DMS 273 (cell line): ENCODE measurements at regions not wholly inside any gene's neighbourhood (a gene's known extent, or its start where the extent isn't known, plus 50 kb on each side); places are given as distances from the start of the nearest gene placed in this dataset.

Source experiments
- DNase-seq: peaks from one replicate; lab custom pipeline; 2025; ENCODE audit not compliant: unreplicated experiment; lab: John Stamatoyannopoulos, UW

GRCh38 chr4:137641544-137641943 is 109.2 kb upstream of the PCDH18 start:
- peak; percentile 49 for DNase-seq

DNA sequence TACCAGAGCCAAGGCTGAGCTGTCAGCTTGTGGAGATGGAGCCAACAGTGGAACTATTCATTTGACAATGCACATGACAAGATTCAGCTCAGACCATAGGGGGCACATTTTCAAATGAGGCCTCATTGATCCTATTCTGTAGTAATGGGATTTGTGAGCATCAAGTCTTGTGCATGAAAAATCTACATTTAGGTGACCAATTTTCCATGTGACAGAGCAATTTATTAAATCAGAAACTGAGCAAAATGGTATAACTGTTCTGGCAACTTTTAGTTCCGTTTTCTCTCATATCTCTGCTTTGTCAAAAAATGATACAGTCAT is 108.5 kb upstream of the PCDH18 start:
- no peak for DNase-seq

- DNase-seq = no peak
Observed at GRCh38 chr4:137640156-137640837, 108.0 kb upstream of the PCDH18 start.

- DNase-seq = no peak
Observed at GRCh38 chr4:137638934-137639333, 106.6 kb upstream of the PCDH18 start.

GRCh38 chr4:137635601-137636000 is 103.3 kb upstream of the PCDH18 start:
- DNase-seq = peak; percentile 76

DNA sequence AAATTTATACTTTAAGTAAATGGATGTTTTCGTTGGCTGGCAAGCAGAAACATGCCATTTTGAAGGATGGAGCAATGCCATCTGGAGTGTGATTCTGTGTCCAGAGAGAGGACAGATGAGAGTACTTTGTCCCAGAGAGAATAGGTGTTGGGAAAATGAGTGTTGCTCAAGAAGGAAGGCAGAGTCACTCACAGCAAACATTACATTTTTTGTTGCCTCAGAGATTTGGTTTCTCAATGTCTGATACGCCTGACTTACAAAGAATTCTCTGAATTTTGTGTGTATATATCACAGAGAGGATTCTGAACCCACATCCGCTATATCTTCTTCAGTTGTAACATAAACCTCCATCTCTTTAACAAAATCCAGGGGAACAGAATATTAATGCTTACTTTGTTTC is 102.8 kb upstream of the PCDH18 start:
- DNase-seq = peak; percentile 74

- no peak for DNase-seq
Observed at GRCh38 chr4:137632842-137633241, 100.5 kb upstream of the PCDH18 start.

GRCh38 chr4:137631605-137632004 is 99.3 kb upstream of the PCDH18 start:
- DNase-seq = no peak

DNA sequence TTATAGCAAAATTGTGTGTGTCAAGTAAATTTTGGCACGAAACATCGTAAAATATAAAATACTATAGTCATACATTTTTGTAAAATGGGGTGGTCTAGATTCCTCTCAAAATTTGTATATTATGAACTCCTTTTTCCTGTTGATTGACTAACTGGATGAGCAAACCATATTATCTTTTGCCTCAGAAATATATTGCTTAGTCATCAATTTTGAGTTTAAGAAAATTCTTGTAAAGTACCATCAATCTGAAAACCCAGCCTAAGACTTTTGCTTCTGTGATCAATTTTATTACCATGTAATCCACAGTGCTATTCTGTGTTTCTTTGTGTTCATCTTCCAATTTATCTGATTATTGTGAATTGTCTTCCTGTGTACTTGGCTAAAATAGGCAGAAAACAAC is 98.0 kb upstream of the PCDH18 start:
- DNase-seq = no peak

DNA sequence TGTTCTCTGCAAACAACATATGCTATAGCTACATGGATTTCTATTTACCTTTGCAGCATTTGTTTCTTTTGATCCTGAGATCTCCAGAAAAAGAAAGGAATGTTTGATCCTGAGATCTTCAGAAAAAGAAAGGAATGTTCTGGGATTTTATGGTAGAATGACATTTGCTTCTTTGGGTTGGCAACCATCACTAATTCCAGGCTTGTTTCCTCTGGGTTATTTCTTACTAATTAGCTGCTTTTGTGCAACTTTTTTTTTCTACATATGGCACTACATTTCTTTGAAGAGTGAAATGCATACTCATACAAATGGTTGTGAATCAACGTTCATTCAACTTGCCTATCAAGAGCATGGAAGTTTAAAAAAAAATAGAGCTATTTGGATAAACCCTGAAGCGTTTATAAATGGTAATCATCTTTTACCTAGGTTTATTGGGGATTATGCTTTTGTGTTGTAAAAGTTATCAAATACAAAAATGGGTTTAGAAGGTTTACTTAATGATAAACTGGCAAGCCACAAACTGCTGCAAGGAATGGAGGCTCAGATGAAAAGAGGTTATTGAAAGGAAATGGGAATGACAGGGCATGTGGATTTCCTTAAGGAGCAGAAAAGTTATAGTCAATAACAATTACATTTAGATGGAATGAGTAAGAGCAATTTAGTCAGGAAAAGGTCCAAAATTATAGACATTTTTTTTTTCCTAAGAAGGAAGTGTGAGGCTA is 95.6 kb upstream of the PCDH18 start:
- no peak for DNase-seq

- DNase-seq = no peak
Observed at GRCh38 chr4:137626942-137627738, 94.8 kb upstream of the PCDH18 start.

DNA sequence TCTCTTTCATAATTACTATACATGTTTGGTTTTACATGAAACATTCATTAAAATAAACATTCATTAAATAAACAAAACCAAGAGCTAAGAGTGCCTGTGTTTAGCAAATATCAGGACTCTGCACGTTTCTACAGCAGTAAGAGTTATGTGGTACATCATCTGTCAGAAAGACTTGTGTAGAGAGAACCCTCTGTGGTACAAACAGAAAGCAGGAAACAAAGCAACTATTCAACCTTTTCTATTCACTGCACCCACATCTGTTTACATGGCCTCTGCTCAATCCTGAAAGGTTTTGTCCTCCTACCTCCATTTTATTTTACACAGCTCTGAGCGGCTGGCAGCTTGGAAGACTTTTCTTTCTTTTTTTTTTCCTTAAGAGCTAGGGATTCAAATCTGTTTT is 90.7 kb upstream of the PCDH18 start:
- peak; percentile 22 for DNase-seq

- peak; percentile 81 for DNase-seq
Observed at GRCh38 chr4:137621056-137621455, 88.8 kb upstream of the PCDH18 start.

- DNase-seq = no peak
Observed at GRCh38 chr4:137614491-137614890, 82.2 kb upstream of the PCDH18 start.

DNA sequence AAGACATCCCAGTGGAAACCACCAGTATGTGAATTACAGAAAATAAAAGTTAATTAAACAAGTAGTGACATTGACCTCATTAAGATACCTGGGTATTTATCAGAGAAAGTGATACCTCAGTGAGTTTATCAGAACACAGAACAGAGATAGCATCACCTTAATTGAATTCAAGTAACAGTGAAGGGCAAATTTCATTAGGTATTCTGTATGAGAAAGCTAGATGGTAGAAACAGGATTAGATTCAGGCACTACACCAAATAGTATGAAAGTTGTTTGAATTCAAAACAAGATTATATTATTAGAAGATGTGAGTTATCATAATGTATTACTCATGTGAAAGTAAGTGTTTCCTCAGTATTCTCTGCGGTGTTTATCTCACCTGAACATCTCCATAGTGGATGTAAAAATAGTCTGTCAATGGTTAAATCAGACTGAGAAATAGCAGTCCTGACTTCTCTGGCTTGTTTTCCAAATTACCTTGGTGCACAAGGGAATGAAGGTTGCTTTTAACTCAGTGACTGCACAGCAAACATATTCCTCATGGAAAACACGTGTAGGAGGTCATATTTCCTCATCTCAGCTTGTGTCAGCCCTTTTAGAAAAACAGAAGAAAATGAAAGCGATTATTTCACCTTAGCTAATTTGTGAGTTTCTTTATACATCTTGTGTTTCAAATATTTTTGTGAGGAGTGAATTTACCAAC is 79.9 kb upstream of the PCDH18 start:
- no peak for DNase-seq

- peak; percentile 41 for DNase-seq
Observed at GRCh38 chr4:137610960-137611359, 78.7 kb upstream of the PCDH18 start.

- no peak for DNase-seq
Observed at GRCh38 chr4:137609718-137610430, 77.6 kb upstream of the PCDH18 start.

- DNase-seq = no peak
Observed at GRCh38 chr4:137608085-137608484, 75.8 kb upstream of the PCDH18 start.

DNA sequence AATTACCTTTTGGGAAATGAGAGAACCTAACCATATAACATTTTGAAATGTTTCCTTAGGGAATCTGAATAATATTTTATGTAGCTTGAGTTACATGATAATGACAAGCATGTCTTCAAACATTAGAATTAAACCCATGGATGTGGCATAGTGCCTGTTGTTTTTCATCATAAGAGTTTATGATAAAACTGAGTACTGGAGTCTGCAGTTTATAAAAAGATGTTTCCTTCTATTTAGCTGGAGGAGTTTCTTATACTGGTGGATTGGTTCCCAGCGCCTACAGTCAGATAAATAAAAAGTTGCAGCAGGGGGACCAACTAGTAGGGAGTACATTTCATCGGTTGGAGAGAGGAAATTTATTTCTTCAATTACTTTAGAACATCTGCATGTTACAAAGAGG is 70.1 kb upstream of the PCDH18 start:
- no peak for DNase-seq

DNA sequence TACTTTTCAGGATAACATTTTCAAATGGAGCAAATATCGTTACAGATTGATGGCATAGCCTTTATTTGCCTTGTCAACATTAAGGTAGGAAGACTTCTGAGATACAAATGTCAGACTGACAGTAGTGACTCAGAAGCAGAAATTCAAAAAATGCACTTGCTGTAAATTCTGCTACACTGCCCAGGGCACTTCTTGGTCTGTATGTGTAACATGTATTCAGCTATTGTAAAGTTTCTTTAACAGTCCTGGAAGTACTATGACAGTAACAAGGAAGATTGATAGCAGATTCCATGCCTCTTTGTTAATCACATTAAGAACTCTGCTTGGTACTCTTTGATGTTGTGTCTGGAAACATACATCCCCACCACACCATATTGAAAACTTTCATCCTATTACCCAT is 69.6 kb upstream of the PCDH18 start:
- DNase-seq = no peak

- no peak for DNase-seq
Observed at GRCh38 chr4:137599734-137600133, 67.4 kb upstream of the PCDH18 start.
